ENCODE measurements at regions not wholly inside any gene's neighbourhood (a gene's known extent, or its start where the extent isn't known, plus 50 kb on each side); places are given as distances from the start of the nearest gene placed in this dataset.
"Not testable (repeated sequence)": the region's sequence is repeated elsewhere in the genome, so short reads cannot be mapped to it uniquely, and the experiment has no call there.

- H3K27me3 ChIP-seq; H3K27ac ChIP-seq; H3K9me3 ChIP-seq; H3K36me3 ChIP-seq (ENCODE audit: low read depth, missing control alignments); intact Hi-C loops (cut with DNase I; ENCODE audit: low total_unique reads); H3K4me3 ChIP-seq; H3K4me1 ChIP-seq: not testable (repeated sequence)
- peak in 1 of 3 experiments; percentile 47 for TF ChIP-seq CTCF (IDR thresholded peaks at IDR 0.05)
- DNase-seq, result peak; percentile 28
- WGBS, 2 donors, result 24 to 41% methylated on average over 5 of the region's 5 CpGs
Measured at GRCh38 chr7:29635067-29636008, 71.7 kb downstream of the PRR15 start.

GRCh38 chr7:29636009-29636351 lies 72.3 kb downstream of the PRR15 start:
- TF ChIP-seq POLR2A (IDR thresholded peaks at IDR 0.05) (no peak), CTCF (IDR thresholded peaks at IDR 0.05) (no peak)
- intact Hi-C loops (cut with DNase I; ENCODE audit: low total_unique reads), result no loop called here
- Histone ChIP-seq H3K36me3 (ENCODE audit: low read depth, missing control alignments) (no peaks in the 10 kb centered on the region), H3K27ac (no peak overlapping the region), H3K4me1 (no peaks in the 10 kb centered on the region), H3K27me3 (no peaks in the 10 kb centered on the region), H3K9me3 (no peaks in the 10 kb centered on the region), H3K4me3 (no peak overlapping the region)
- WGBS, 2 donors, result 61 to 62% methylated on average over 1 of the region's 1 CpG
- no peak for DNase-seq

GRCh38 chr7:29637374-29637773 lies 73.7 kb downstream of the PRR15 start:
- H3K9me3 ChIP-seq, result no peaks in the 10 kb centered on the region
- H3K27ac ChIP-seq, result no peak overlapping the region
- intact Hi-C loops (cut with DNase I; ENCODE audit: low total_unique reads), result no loop called here
- TF ChIP-seq POLR2A (IDR thresholded peaks at IDR 0.05) (no peak), CTCF (IDR thresholded peaks at IDR 0.05) (no peak)
- no peak overlapping the region for H3K4me3 ChIP-seq
- no peak for DNase-seq
- 86 to 97% methylated on average over 3 to 8 of the region's 8 CpGs for WGBS, 2 donors
- no peaks in the 10 kb centered on the region for H3K36me3 ChIP-seq (ENCODE audit: low read depth, missing control alignments)
- no peaks in the 10 kb centered on the region for H3K4me1 ChIP-seq
- H3K27me3 ChIP-seq, result no peaks in the 10 kb centered on the region

- H3K4me1 ChIP-seq; intact Hi-C loops (cut with DNase I; ENCODE audit: low total_unique reads); DNase-seq; H3K27me3 ChIP-seq; H3K27ac ChIP-seq; H3K9me3 ChIP-seq; H3K36me3 ChIP-seq (ENCODE audit: low read depth, missing control alignments); H3K4me3 ChIP-seq: not testable (repeated sequence)
- 92 to 96% methylated on average over 3 of the region's 3 CpGs for WGBS, 2 donors
Measured at GRCh38 chr7:29638841-29639240, 75.2 kb downstream of the PRR15 start.

- 82 to 96% methylated on average over 5 of the region's 5 CpGs for WGBS, 2 donors
- no peak overlapping the region for H3K4me3 ChIP-seq
- no peak for TF ChIP-seq POLR2A (IDR thresholded peaks at IDR 0.05)
- TF ChIP-seq CTCF (IDR thresholded peaks at IDR 0.05), result no peak
- no peak for DNase-seq
- no peaks in the 10 kb centered on the region for H3K36me3 ChIP-seq (ENCODE audit: low read depth, missing control alignments)
- intact Hi-C loops (cut with DNase I; ENCODE audit: low total_unique reads), result no loop called here
- H3K27me3 ChIP-seq, result no peaks in the 10 kb centered on the region
- H3K9me3 ChIP-seq, result no peaks in the 10 kb centered on the region
- H3K4me1 ChIP-seq, result no peaks in the 10 kb centered on the region
- H3K27ac ChIP-seq, result no peak overlapping the region
Measured at GRCh38 chr7:29639386-29639785, 75.8 kb downstream of the PRR15 start.

Measured in testis (tissue), 2 donors.